ENCODE measurements at regions not wholly inside any gene's neighbourhood (a gene's known extent, or its start where the extent isn't known, plus 50 kb on each side); places are given as distances from the start of the nearest gene placed in this dataset.
A peak's percentile ranks its signal among the peaks of the same experiment; 100 is the strongest.

- TF ChIP-seq ZNF253 (CRISPR knock-in tag; conservative IDR thresholded peaks at IDR 0.05) (no peak), BHLHE40 (IDR thresholded peaks at IDR 0.05; ENCODE audit: low read length) (no peak), BRF2 (IDR thresholded peaks at IDR 0.05; ENCODE audit: borderline replicate concordance, insufficient read depth, insufficient read length) (no peak), MEF2A (IDR thresholded peaks at IDR 0.05; ENCODE audit: control insufficient read depth, low read depth, low read length) (peak; percentile 70; the same call in 1 of the 2 replicates), ZNF512 (tag; IDR thresholded peaks at IDR 0.05) (no peak), CXXC5 (CRISPR knock-in tag; IDR thresholded peaks at IDR 0.05) (no peak), ZBTB49 (CRISPR knock-in tag; IDR thresholded peaks at IDR 0.05; ENCODE audit: borderline replicate concordance) (no peak), MEF2D (tag; conservative IDR thresholded peaks at IDR 0.05; ENCODE audit: low read depth) (peak; percentile 55; the same call in 1 of the 2 replicates), CHCHD3 (CRISPR knock-in tag; IDR thresholded peaks at IDR 0.05) (no peak), DACH1 (IDR thresholded peaks at IDR 0.05; ENCODE audit: partially characterized antibody) (no peak), CREM (IDR thresholded peaks at IDR 0.05; ENCODE audit: low read depth) (no peak), NFYB (IDR thresholded peaks at IDR 0.05; ENCODE audit: extremely low read depth, insufficient read length) (no peak)
- TF ChIP-seq, protein P1, sequence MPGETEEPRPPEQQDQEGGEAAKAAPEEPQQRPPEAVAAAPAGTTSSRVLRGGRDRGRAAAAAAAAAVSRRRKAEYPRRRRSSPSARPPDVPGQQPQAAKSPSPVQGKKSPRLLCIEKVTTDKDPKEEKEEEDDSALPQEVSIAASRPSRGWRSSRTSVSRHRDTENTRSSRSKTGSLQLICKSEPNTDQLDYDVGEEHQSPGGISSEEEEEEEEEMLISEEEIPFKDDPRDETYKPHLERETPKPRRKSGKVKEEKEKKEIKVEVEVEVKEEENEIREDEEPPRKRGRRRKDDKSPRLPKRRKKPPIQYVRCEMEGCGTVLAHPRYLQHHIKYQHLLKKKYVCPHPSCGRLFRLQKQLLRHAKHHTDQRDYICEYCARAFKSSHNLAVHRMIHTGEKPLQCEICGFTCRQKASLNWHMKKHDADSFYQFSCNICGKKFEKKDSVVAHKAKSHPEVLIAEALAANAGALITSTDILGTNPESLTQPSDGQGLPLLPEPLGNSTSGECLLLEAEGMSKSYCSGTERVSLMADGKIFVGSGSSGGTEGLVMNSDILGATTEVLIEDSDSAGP (CRISPR knock-in tag; IDR thresholded peaks at IDR 0.05) = no peak
- intact Hi-C loops (cut with micrococcal nuclease) (no loop called here), in situ Hi-C loops (cut with MboI) (no loop called here)
- 0 out of 3 replicates have a peak, but pooled peaks have one; percentile 41 for ATAC-seq
- no peaks in the 10 kb centered on the region; a peak in 1 of 5 replicates for H3K4me1 ChIP-seq (replicated peaks in 1 of 2; ENCODE audit: control insufficient read depth in 2 of 2, insufficient read depth in 2 of 2, low read length in 2 of 2)
- BruUV-seq (replicated peaks) = no TSS peak
- CTCF ChIA-PET (ENCODE audit: low intra/inter-chr PET ratio) = no interaction called here
- POLR2A ChIA-PET = interaction anchor here (1.4 kb wide), 1 partner anchor 9 kb away, joined by 4 read pairs; no protein-coding TSS in a partner anchor
- no peak overlapping the region for H3K4me2 ChIP-seq (ENCODE audit: insufficient read depth, low read length)
- H3K9me3 ChIP-seq (replicated peaks; ENCODE audit: control insufficient read depth, insufficient read depth, low read depth, low read length) = no peaks in the 10 kb centered on the region
- H3K4me3 ChIP-seq = no peak overlapping the region
- peak in 3 of 4 experiments; percentile 13 to 45 (median 19) for DNase-seq (ENCODE audit: extremely low read depth in 1 of 4, low spot score in 3 of 4)
- no peaks in the 10 kb centered on the region for H3K9me1 ChIP-seq (ENCODE audit: control insufficient read depth, insufficient read depth, low read length)
- H3K79me2 ChIP-seq (ENCODE audit: control insufficient read depth, insufficient read depth, low read length) = no peaks in the 10 kb centered on the region
- no peak for FAIRE-seq
- H2AFZ ChIP-seq (ENCODE audit: low read depth, low read length) = no peak overlapping the region
- no peaks in the 10 kb centered on the region for H3K36me3 ChIP-seq (ENCODE audit: control insufficient read depth, insufficient read depth, low read length)
- no peak overlapping the region for H3K9ac ChIP-seq (ENCODE audit: insufficient read depth in 1 of 2, low read depth in 2 of 2, low read length in 2 of 2)
- 0% methylated on average over 6 of the region's 6 CpGs for WGBS (ENCODE audit: insufficient coverage, low coverage, missing lambda C conversion rate)
- H4K20me1 ChIP-seq (replicated peaks; ENCODE audit: control insufficient read depth, insufficient read depth, low read length) = no peaks in the 10 kb centered on the region
- peaks cover 4 to 76% of the 10 kb centered on the region in 2 experiments; a peak in 4 of 5 replicates for H3K27me3 ChIP-seq (ENCODE audit: control insufficient read depth in 2 of 2, insufficient read depth in 2 of 2, low read length in 2 of 2)
- no peak overlapping the region for H3K27ac ChIP-seq (ENCODE audit: extremely low read depth, low read depth, low read length)
These were observed 53.7 kb upstream of the NECTIN1 start for GRCh38 chr11:119782739-119783072.

All from K562 (cell line).